Astrocyte (in vitro differentiated cells and primary cell): ENCODE measurements at regions not wholly inside any gene's neighbourhood (a gene's known extent, or its start where the extent isn't known, plus 50 kb on each side); places are given as distances from the start of the nearest gene placed in this dataset.

ENCODE experiments used
- DNase-seq: peaks from one replicate; pipeline ENCODE4 v3.0.0-alpha.2; 2010; ENCODE audit warnings: low read depth
- FAIRE-seq: peaks from 2 replicates; lab custom pipeline; 2011; peaks lifted over from hg19 to GRCh38; lab: Jason Lieb, UNC
- H2AFZ ChIP-seq: 2 replicates; pipeline ENCODE4 v1.6.0; 2012; ENCODE audit warnings: low read depth, low read length, inconsistent platforms
- H3K27ac ChIP-seq: 2 replicates; pipeline ENCODE4 v1.5.1; 2011; ENCODE audit warnings: low read depth, low read length, inconsistent platforms
- H3K27me3 ChIP-seq: 2 replicates; pipeline ENCODE4 v1.6.0; 2011; ENCODE audit warnings: low read length, inconsistent platforms; ENCODE audit not compliant: insufficient read depth
- H3K36me3 ChIP-seq: 2 replicates; pipeline ENCODE4 v1.5.1; 2011; ENCODE audit warnings: low read length, inconsistent platforms; ENCODE audit not compliant: insufficient read depth
- H3K4me1 ChIP-seq: 2 replicates; pipeline ENCODE4 v1.5.1; 2011; ENCODE audit warnings: low read length, inconsistent platforms; ENCODE audit not compliant: insufficient read depth
- H3K4me2 ChIP-seq: 2 replicates; pipeline ENCODE4 v1.6.0; 2012; ENCODE audit warnings: low read length, inconsistent platforms
- H3K4me3 ChIP-seq: 2 replicates; pipeline ENCODE4 v1.5.1; 2011; ENCODE audit warnings: low read depth, mild to moderate bottlenecking, low read length, inconsistent platforms; ENCODE audit not compliant: insufficient read depth
- H3K79me2 ChIP-seq: 2 replicates; pipeline ENCODE4 v1.6.0; 2012; ENCODE audit warnings: mild to moderate bottlenecking, low read length, inconsistent platforms; ENCODE audit not compliant: insufficient read depth
- H3K9ac ChIP-seq: 2 replicates; pipeline ENCODE4 v1.6.0; 2012; ENCODE audit warnings: mild to moderate bottlenecking, low read length, inconsistent platforms
- H3K9me3 ChIP-seq: 2 replicates; pipeline ENCODE4 v1.5.1; 2012; ENCODE audit warnings: low read depth, mild to moderate bottlenecking, low read length, inconsistent platforms; ENCODE audit not compliant: insufficient read depth
- H4K20me1 ChIP-seq: 2 replicates; pipeline ENCODE4 v1.6.0; 2012; ENCODE audit warnings: low read length, inconsistent platforms; ENCODE audit not compliant: insufficient read depth
- H3K27ac Mint-ChIP-seq: one replicate; pipeline ENCODE4 v1.8.0; 2021; ENCODE audit warnings: mild to moderate bottlenecking, mixed read lengths; ENCODE audit not compliant: unreplicated experiment
- H3K27me3 Mint-ChIP-seq: one replicate; pipeline ENCODE4 v1.8.0; 2021; ENCODE audit warnings: low read depth, mixed read lengths; ENCODE audit not compliant: unreplicated experiment
- H3K36me3 Mint-ChIP-seq: one replicate; pipeline ENCODE4 v1.8.0; 2021; ENCODE audit warnings: low read depth, mixed read lengths; ENCODE audit not compliant: unreplicated experiment
- H3K4me1 Mint-ChIP-seq: one replicate; pipeline ENCODE4 v1.8.0; 2021; ENCODE audit warnings: low read depth, mixed read lengths; ENCODE audit not compliant: unreplicated experiment
- H3K4me3 Mint-ChIP-seq: one replicate; pipeline ENCODE4 v1.8.0; 2021; ENCODE audit warnings: mild to moderate bottlenecking, moderate library complexity, mixed read lengths; ENCODE audit not compliant: unreplicated experiment
- H3K9me3 Mint-ChIP-seq: one replicate; pipeline ENCODE4 v1.8.0; 2021; ENCODE audit warnings: mild to moderate bottlenecking, mixed read lengths; ENCODE audit not compliant: unreplicated experiment
- CTCF ChIP-seq: IDR thresholded peaks from 2 replicates; pipeline ENCODE4 v1.5.1; 2011; ENCODE audit warnings: low read depth, mild to moderate bottlenecking, inconsistent platforms, low read length, moderate library complexity; ENCODE audit not compliant: insufficient read depth
- EZH2 ChIP-seq: IDR thresholded peaks from 2 replicates; pipeline ENCODE4 v1.6.1; 2012; ENCODE audit warnings: mild to moderate bottlenecking, low read length, inconsistent platforms; ENCODE audit not compliant: insufficient read depth

DNA sequence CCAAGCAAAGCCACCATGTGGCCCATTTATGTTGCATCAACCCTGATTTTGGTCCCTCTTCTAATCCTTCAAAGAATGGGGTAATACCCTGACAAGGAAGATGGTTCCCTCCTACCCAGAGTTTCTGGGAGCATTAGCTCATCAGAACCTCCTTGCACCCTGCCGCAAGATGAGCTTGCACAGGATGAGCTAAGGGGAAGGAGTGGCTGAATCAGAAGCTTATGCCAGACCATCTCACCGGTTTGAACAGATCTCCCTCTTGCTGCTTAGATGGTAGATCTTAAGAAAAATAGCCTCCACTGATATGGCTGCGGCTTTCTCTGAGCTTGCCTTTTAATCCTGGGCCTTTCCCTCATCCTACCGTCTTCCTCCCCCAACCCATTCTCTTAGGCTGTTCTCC lies 175.1 kb downstream of the SOX9 start:
- Histone ChIP-seq H2AFZ (no peak overlapping the region), H3K27me3 (no peaks in the 10 kb centered on the region), H3K27ac (no peak overlapping the region), H3K4me1 (peaks cover 17% of the 10 kb centered on the region), H3K9me3 (no peaks in the 10 kb centered on the region), H3K36me3 (no peaks in the 10 kb centered on the region), H3K4me3 (no peak overlapping the region), H3K4me2 (no peak overlapping the region), H4K20me1 (no peaks in the 10 kb centered on the region), H3K9ac (no peak overlapping the region), H3K79me2 (no peaks in the 10 kb centered on the region)
- Mint-ChIP-seq H3K27ac (peak overlapping the region; percentile 34), H3K4me3 (no peak overlapping the region), H3K9me3 (no peaks in the 10 kb centered on the region), H3K36me3 (no peaks in the 10 kb centered on the region), H3K4me1 (peaks cover 19% of the 10 kb centered on the region), H3K27me3 (peaks cover 3% of the 10 kb centered on the region)
- TF ChIP-seq EZH2 (no peak), CTCF (no peak)
- FAIRE-seq, result no peak
- DNase-seq, result peak; percentile 3

DNA sequence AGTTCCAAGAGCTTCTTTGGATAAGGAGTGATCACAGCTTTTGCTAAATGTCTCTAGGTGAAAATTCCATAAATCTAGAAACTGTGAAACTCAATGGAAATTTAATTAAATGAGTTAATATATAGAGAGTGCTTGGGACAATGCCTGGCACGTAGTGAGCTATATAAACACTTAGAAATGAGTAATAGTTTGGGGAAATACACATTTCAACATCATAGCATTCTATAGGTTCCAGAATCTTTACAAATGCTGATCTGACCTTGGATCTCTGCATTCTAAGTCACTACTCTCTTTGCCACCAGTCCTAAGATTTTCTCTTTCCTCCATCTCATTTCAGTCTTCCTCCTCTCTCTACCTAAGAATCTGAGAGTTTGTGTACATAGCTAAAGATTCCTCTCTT lies 175.6 kb downstream of the SOX9 start:
- DNase-seq, result no peak
- H3K27ac Mint-ChIP-seq, result no peak overlapping the region
- TF ChIP-seq EZH2, result no peak
- TF ChIP-seq CTCF, result no peak

GRCh38 chr17:72297326-72298115 lies 176.7 kb downstream of the SOX9 start:
- H3K27me3 Mint-ChIP-seq, result peaks cover 3% of the 10 kb centered on the region

More for the DNA sequence above, 175.6 kb downstream of the SOX9 start:
- no peaks in the 10 kb centered on the region for H4K20me1 ChIP-seq
- no peaks in the 10 kb centered on the region for H3K27me3 ChIP-seq
- H3K27me3 Mint-ChIP-seq, result peaks cover 3% of the 10 kb centered on the region
- no peak overlapping the region for H2AFZ ChIP-seq
- no peak overlapping the region for H3K4me3 Mint-ChIP-seq
- H3K4me3 ChIP-seq, result no peak overlapping the region
- peaks cover 19% of the 10 kb centered on the region for H3K4me1 Mint-ChIP-seq
- no peaks in the 10 kb centered on the region for H3K9me3 Mint-ChIP-seq
- H3K9me3 ChIP-seq, result no peaks in the 10 kb centered on the region
- no peaks in the 10 kb centered on the region for H3K36me3 Mint-ChIP-seq
- no peak overlapping the region for H3K9ac ChIP-seq
- H3K79me2 ChIP-seq, result no peaks in the 10 kb centered on the region
- H3K4me2 ChIP-seq, result peak overlapping the region; percentile 60
- no peaks in the 10 kb centered on the region for H3K36me3 ChIP-seq
- peaks cover 17% of the 10 kb centered on the region for H3K4me1 ChIP-seq
- H3K27ac ChIP-seq, result no peak overlapping the region
- FAIRE-seq, result no peak

More at GRCh38 chr17:72297326-72298115, 176.7 kb downstream of the SOX9 start:
- no peaks in the 10 kb centered on the region for H4K20me1 ChIP-seq
- FAIRE-seq, result no peak
- H3K9me3 ChIP-seq, result no peaks in the 10 kb centered on the region
- Mint-ChIP-seq H3K4me1 (peaks cover 19% of the 10 kb centered on the region), H3K9me3 (no peaks in the 10 kb centered on the region), H3K36me3 (no peaks in the 10 kb centered on the region), H3K27ac (peak overlapping the region; percentile 76), H3K4me3 (peak overlapping the region; percentile 18)
- peaks cover 17% of the 10 kb centered on the region for H3K4me1 ChIP-seq
- no peaks in the 10 kb centered on the region for H3K79me2 ChIP-seq
- TF ChIP-seq CTCF, result no peak
- TF ChIP-seq EZH2, result no peak
- no peaks in the 10 kb centered on the region for H3K27me3 ChIP-seq
- H2AFZ ChIP-seq, result no peak overlapping the region
- H3K36me3 ChIP-seq, result no peaks in the 10 kb centered on the region
- no peak overlapping the region for H3K4me3 ChIP-seq
- peak; percentile 59 for DNase-seq
- peak overlapping the region; percentile 29 for H3K27ac ChIP-seq
- H3K9ac ChIP-seq, result no peak overlapping the region
- H3K4me2 ChIP-seq, result peak overlapping the region; percentile 60
